ENCODE measurements at regions not wholly inside any gene's neighbourhood (a gene's known extent, or its start where the extent isn't known, plus 50 kb on each side); places are given as distances from the start of the nearest gene placed in this dataset.

- Histone ChIP-seq H3K27ac (no peak overlapping the region), H3K9me3 (peaks cover 0 to 15% (median 7%) of the 10 kb centered on the region in 4 donors), H3K27me3 (peaks cover 0 to 16% (median 0%) of the 10 kb centered on the region in 3 donors), H3K36me3 (no peaks in the 10 kb centered on the region), H3K4me3 (no peak overlapping the region), H3K4me1 (no peaks in the 10 kb centered on the region)
- TF ChIP-seq CTCF (IDR thresholded peaks at IDR 0.05) (no peak), EP300 (IDR thresholded peaks at IDR 0.05) (no peak), POLR2A (IDR thresholded peaks at IDR 0.05) (no peak), POLR2AphosphoS5 (IDR thresholded peaks at IDR 0.05) (no peak)
- intact Hi-C loops (cut with DNase I; ENCODE audit: low total_unique reads) = no loop called here
- 85 to 95% (median 88%) methylated on average over 2 of the region's 2 CpGs for WGBS, 5 donors
- peak in 1 of 2 donors; percentile 5 for DNase-seq
These were observed 170.7 kb downstream of the CHST1 start for GRCh38 chr11:45494738-45495137.

- WGBS, 5 donors = 27 to 39% (median 31%) methylated on average over 7 of the region's 7 CpGs
- Histone ChIP-seq H3K27me3 (peaks cover 0 to 42% (median 5%) of the 10 kb centered on the region in 3 donors), H3K4me1 (no peaks in the 10 kb centered on the region), H3K4me3 (no peak overlapping the region), H3K36me3 (no peaks in the 10 kb centered on the region), H3K9me3 (peaks cover 0 to 9% (median 3%) of the 10 kb centered on the region in 4 donors), H3K27ac (no peak overlapping the region)
- peak in 1 of 2 donors; percentile 39 for DNase-seq
- intact Hi-C loops (cut with DNase I; ENCODE audit: low total_unique reads) = no loop called here
- no peak for TF ChIP-seq POLR2AphosphoS5 (IDR thresholded peaks at IDR 0.05)
- no peak for TF ChIP-seq POLR2A (IDR thresholded peaks at IDR 0.05)
These were observed 176.0 kb downstream of the CHST1 start for GRCh38 chr11:45489281-45489905.

GRCh38 chr11:45486461-45486860, 179.0 kb downstream of the CHST1 start:
- intact Hi-C loops (cut with DNase I; ENCODE audit: low total_unique reads) = no loop called here
- TF ChIP-seq POLR2AphosphoS5 (IDR thresholded peaks at IDR 0.05) = no peak
- no peak for TF ChIP-seq CTCF (IDR thresholded peaks at IDR 0.05)
- no peak for TF ChIP-seq POLR2A (IDR thresholded peaks at IDR 0.05)
- no peak for TF ChIP-seq EP300 (IDR thresholded peaks at IDR 0.05)
- Histone ChIP-seq H3K27ac (no peak overlapping the region), H3K9me3 (no peaks in the 10 kb centered on the region), H3K4me1 (no peaks in the 10 kb centered on the region), H3K4me3 (no peak overlapping the region), H3K36me3 (no peaks in the 10 kb centered on the region), H3K27me3 (peaks cover 0 to 68% (median 5%) of the 10 kb centered on the region in 3 donors)
- WGBS, 5 donors = 87 to 91% (median 89%) methylated on average over 6 of the region's 6 CpGs
- peak in 1 of 2 donors; percentile 22 for DNase-seq

- peaks cover 0 to 74% (median 5%) of the 10 kb centered on the region in 3 donors for H3K27me3 ChIP-seq
- TF ChIP-seq POLR2A (IDR thresholded peaks at IDR 0.05) (no peak), CTCF (IDR thresholded peaks at IDR 0.05) (no peak), EP300 (IDR thresholded peaks at IDR 0.05) (no peak), POLR2AphosphoS5 (IDR thresholded peaks at IDR 0.05) (no peak)
- WGBS, 5 donors = 71 to 78% (median 75%) methylated on average over 8 of the region's 8 CpGs
- intact Hi-C loops (cut with DNase I; ENCODE audit: low total_unique reads) = no loop called here
- H3K36me3 ChIP-seq = no peaks in the 10 kb centered on the region
- no peaks in the 10 kb centered on the region for H3K9me3 ChIP-seq
- peak in 1 of 2 donors; percentile 9 for DNase-seq
- no peak overlapping the region for H3K27ac ChIP-seq
- no peaks in the 10 kb centered on the region for H3K4me1 ChIP-seq
- H3K4me3 ChIP-seq = no peak overlapping the region
These were observed 180.2 kb downstream of the CHST1 start for GRCh38 chr11:45485070-45485707.

Measured in stomach (tissue), 8 donors.